Dermis microvascular lymphatic vessel endothelial cell (primary cell): ENCODE measurements at regions not wholly inside any gene's neighbourhood (a gene's known extent, or its start where the extent isn't known, plus 50 kb on each side); places are given as distances from the start of the nearest gene placed in this dataset.

ENCODE experiments used
- DNase-seq, 2 donors: peaks; one replicate each; pipeline versions ENCODE4 v3.0.0 to v3.0.0-alpha.2; 2010; ENCODE audit warnings: low read depth in 2 of 2

DNA sequence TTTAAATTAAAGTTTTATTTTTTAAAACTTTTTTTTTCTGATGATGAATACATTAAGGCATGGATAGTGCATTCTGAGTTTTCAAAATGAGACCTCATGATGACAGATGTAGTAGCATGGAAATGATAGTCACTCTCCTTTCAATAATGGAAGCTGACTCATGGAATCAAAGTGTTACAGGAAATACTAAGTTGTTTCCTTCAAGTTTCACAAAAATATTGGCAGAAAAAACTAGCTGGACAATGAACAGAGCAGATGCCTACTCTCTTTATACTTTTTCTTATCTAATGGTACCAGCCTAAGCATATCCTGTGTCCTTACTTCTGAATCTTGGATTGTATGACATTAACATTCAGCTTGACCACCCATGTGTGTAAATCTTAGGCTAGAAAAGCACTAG, 1337.3 kb downstream of the PCDH9 start:
- DNase-seq = peak; percentile 55 to 88

DNA sequence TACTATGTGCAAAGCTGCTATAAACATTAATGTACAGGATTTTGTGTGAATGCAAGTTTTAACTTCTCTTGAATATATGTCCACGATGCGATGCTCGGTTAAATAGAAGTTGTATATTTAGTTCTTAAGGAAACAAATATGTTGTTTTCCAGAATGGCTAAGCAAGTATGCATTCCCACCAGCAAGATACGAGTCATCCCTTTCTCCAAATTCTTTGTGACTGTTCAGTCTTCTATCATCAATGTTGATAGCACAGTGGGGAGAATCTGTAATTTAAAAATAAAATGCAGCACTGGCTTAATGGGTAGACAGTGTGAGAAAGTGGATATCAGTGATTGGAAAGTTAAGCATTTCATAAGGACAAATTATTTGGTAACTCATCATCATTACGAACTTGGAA, 1340.8 kb downstream of the PCDH9 start:
- no peak for DNase-seq

GRCh38 chr13:65882810-65883209, 1347.3 kb downstream of the PCDH9 start:
- no peak for DNase-seq

DNA sequence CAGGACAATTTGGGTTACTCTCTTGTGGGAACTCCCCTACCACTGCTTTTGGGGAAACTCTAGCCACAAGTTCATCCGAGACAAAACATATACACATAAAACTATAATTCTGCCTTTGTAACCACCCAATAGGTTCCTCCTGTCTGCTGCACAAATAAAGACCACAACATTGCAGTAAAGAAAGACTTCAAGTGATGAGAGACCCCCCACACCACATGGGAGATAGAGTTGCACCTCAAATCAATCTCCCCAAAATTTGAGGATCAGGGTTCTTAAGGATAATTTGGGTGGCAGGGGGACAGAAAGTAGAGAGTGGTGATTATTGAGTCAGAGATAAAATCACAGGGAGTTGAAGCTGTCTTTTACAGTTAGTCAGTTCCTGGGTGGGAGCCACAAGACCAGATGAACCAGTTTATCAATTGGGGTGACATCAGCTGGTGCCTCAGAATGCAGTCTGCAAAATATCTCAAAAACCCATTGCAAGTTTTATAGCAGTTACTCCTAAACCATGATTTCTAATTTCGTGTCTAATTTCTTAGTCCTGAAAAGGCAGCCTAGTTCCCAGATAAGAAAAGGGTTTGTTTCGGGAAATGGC, 1348.5 kb downstream of the PCDH9 start:
- DNase-seq = no peak

GRCh38 chr13:65875031-65875430, 1355.1 kb downstream of the PCDH9 start:
- DNase-seq = no peak

GRCh38 chr13:65872448-65872847, 1357.7 kb downstream of the PCDH9 start:
- no peak for DNase-seq

GRCh38 chr13:65868884-65869283, 1361.3 kb downstream of the PCDH9 start:
- no peak for DNase-seq

DNA sequence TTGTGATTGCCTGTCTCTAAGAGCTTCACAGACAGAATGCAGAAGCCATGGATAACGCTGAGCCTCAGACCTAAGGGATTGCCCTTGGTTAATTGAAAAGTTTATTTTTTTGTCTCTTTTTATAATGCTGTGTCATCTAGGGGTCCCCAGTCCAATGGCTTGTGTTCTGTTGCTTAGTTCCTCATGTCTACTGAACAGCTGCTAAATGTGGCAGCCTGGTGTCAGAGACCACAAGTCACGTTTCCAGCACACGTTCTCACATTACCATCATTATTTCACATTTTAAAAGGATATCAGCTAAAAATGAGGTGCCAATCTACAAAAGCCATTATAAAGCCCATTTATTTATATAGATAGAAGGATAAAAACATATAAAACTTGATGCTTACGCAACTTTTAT, 1362.0 kb downstream of the PCDH9 start:
- DNase-seq = no peak

DNA sequence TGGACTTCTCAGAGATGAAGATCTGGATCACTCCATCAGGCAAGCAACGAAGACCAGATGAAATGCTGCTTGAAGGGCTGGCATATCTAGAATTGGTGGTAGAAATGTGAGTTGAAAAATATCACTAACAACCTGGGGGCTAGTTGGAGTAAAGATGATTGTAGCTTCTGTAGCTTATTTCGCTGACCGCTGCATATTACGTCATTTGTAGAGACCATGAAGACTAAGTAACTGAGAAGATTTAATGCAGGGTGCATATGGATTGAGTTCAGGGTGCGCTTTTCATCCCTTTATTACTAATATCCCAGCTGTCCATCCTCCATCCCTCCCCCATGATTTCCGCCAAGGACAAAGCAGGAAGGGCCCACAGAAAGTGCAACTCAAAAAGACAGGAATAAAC, 1364.0 kb downstream of the PCDH9 start:
- no peak for DNase-seq

GRCh38 chr13:65865206-65865605, 1364.9 kb downstream of the PCDH9 start:
- DNase-seq = no peak

- DNase-seq = no peak
These were observed 1366.1 kb downstream of the PCDH9 start for GRCh38 chr13:65864039-65864438.

GRCh38 chr13:65860306-65860705, 1369.8 kb downstream of the PCDH9 start:
- DNase-seq = no peak

- no peak for DNase-seq
These were observed 1372.1 kb downstream of the PCDH9 start for GRCh38 chr13:65857942-65858565.

DNA sequence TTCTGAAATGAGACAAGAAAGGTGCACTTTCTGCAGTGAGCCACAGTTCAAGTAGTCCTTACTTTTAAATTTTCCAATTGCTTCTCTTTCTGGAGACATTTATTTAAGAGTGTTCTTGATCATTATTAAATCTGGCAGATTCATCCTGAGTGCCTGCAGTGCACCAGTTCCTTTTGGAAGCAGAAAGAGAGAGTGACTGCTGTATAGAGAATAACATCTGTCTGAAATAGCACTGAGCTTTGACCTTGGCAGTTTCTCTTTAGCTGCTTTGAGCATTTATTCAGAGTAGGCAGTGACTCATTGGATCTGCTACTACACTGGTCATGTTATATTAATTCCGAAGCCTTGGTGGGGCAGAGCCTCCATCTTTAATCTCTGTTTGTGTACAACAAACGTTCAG, 1373.7 kb downstream of the PCDH9 start:
- DNase-seq = no peak

DNA sequence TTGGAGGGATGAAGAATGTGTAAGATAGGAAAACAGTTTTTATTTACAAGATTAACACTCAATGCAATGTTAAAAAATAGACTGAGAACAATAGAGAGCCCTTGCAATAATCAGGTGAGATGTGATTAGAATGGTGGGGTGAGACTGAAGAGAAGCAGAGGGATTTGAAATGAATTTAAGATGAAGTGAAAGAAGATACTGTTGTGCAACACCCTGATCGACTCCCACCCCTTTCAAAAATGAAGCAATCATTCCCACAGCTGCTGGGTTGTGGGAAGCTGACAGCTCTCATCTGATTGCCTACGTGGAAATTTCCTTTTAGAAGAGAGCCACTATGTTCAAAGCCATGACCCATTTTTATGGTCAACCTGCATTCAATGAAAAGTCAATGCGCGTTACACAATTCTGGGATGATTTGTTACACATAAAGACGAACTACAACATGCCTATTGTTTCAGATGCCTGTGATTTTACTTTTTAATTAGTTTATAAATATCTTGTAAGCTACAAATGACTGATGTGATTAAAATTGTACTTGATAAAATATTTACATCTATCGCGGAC, 1374.8 kb downstream of the PCDH9 start:
- DNase-seq = no peak

DNA sequence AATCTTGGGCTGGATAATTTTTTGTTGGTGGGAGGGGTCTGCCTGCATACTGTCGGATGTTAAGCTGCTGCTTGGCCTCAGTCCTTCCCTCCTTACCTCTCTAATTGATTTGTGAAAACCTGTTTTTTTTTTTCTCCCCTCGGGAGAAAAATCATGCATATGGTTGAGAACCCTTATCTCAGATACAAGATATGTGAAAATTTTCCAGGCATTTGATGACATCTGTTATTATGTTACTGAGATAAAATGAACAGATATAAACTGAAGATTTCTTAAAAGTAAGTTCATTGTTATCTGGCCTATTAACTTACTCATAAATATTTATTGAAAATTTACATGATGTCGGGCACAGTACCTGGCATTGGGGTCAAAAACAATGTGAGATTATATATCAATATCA, 1375.7 kb downstream of the PCDH9 start:
- DNase-seq = no peak

- DNase-seq = no peak
These were observed 1385.8 kb downstream of the PCDH9 start for GRCh38 chr13:65844266-65844841.

DNA sequence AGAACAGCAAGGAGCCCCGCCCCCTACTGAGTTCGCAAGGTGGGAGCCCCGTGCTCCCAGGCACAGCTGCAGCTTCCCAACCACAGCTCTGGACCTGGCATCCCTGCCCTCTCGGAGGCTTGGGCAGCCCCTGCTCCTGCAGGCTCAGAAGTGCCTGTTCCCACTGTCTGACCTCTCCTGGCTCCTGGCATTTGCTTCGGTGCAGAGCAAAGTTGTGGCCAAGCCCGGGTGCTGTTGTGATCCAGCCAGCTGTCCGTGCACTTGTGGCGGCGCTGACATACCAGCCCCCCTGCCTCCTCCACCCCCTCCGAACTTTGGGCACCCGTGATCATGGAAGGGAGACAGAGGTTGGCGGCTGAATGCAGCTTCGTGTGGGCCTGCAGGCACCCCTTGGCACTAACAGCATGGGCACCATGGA, 1386.8 kb downstream of the PCDH9 start:
- no peak for DNase-seq

DNA sequence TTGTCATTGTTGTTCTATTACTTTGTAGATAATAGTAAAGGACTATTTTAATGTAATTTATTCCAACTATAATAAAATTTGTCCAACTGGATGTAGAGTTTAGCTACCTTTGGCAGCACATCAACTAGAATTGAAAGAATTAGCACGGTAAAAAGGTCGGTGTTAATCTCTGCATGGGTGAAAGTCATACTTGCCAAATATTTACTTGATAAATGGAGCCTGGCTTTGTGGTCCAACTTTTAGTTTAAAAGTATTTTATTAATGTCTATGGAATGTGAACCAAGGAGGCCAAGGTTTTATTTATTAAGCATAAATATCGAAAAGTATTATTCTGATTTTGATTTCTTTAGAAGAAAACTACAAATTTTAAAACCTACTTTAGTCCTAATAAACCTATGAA, 1389.0 kb downstream of the PCDH9 start:
- DNase-seq = no peak

DNA sequence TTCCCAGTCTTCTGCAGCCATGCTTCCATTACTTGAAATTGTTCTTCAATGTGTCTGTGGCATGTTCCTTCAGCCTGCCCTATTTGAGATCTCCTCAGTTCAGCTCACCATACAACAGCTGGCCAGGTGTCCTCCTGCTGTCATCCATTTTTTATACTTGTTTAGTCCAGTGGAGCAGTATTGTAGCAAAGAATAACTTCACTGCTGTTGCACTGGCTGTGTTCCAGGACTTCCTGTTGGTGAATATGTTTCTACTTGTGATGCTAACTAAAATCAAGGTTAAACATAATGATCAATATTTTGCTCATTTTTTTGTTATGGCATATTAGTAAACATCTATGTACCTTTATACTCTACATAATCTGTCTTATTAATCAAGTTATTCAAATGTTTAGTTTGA, 1394.1 kb downstream of the PCDH9 start:
- peak in 1 of 2 donors; percentile 46 for DNase-seq

DNA sequence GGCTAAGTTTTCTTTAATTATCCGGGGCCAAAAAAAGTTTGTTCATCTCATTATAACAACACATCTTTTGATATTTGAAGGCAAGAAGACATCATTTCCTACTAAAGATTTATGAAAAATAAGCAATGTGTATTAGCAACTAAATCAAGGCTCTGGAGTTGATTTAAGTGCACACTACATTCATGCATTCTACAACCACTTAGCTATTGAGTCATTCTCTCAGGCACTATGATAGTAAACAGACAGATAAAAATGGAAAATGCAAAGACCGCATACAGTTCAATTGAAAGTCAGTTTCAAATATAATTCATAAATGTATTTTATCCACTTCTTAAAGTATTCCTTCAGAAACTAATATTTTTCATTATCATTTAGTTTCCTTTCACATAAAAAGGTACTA, 1395.2 kb downstream of the PCDH9 start:
- no peak for DNase-seq

DNA sequence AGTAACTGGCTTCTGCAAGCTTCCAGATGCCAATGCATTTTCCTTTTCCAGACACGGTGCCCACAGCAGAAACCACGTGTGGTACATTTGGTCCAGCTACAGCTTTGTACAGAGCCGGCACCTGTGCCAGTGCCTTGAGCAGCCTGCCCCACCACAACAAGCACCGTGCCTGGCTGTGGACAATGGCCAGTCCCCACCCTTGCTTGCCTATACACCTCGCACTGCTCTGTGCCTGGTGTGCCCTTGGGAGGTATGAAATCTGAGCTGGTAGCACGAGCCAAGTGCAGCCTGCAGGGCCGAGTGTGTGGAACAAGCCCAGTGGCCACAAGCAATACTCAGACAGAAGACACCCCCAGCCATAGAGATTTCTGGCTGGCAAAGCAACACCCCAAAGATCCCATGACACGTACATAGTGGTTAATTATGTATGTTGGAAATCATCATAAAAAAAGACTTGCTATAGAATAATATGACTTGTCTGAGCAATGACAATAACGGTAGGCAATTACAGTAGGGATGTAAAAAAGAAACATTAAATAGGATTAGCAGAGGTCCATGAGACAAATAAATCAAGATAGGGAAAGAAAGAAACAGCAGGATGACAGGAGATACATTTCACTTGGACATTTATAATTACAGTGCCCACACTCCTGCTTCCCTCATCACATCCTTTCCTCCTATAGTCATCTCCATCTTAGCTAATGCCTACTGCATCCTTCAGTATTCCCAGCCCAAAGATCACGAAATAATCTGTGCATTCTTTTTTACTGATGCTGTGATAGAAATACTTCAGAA, 1399.5 kb downstream of the PCDH9 start:
- DNase-seq = no peak
